OCI-LY3 (cell line): ENCODE measurements at regions not wholly inside any gene's neighbourhood (a gene's known extent, or its start where the extent isn't known, plus 50 kb on each side); places are given as distances from the start of the nearest gene placed in this dataset.

Experiments
- H2AFZ ChIP-seq: fragments of 200-600, 300-600 bp; shearing (Covaris generic); 2 replicates; pipeline ENCODE4 v1.6.0; 2014; ENCODE audit warnings: antibody characterized with exemption, low read depth, low read length
- H3K27ac ChIP-seq: fragments of 200-600, 300-600 bp; sonication (generic); 2 replicates; pipeline ENCODE4 v1.5.1; 2014; ENCODE audit warnings: mild to moderate bottlenecking, low read length, moderate library complexity, mixed read lengths
- H3K27me3 ChIP-seq: fragments of 200-600, 300-600 bp; sonication (generic); 2 replicates; pipeline ENCODE4 v1.6.1; 2014; ENCODE audit warnings: low read depth, low read length, mixed read lengths
- H3K36me3 ChIP-seq: fragments of 200-600, 300-600 bp; sonication (generic); replicated peaks from 2 replicates; pipeline ENCODE3; 2014; ENCODE audit warnings: low read depth, low read length, mixed read lengths
- H3K4me1 ChIP-seq: fragments of 300-600, 200-600 bp; sonication (generic); 2 replicates; pipeline ENCODE4 v1.6.1; 2014; ENCODE audit warnings: low read length, mixed read lengths
- H3K4me2 ChIP-seq: fragments of 200-600, 300-600 bp; sonication (generic); 2 replicates; pipeline ENCODE4 v1.6.1; 2014; ENCODE audit warnings: low read length, mixed read lengths
- H3K4me3 ChIP-seq: fragments of 300-600, 200-600 bp; sonication (generic); 2 replicates; pipeline ENCODE4 v1.5.1; 2014; ENCODE audit warnings: antibody characterized with exemption, mild to moderate bottlenecking, low read length, moderate library complexity
- H3K79me2 ChIP-seq: fragments of 300-600, 200-600 bp; shearing (Covaris generic); 2 replicates; pipeline ENCODE4 v1.6.1; 2014; ENCODE audit warnings: mild to moderate bottlenecking, low read length, mixed read lengths
- H3K9ac ChIP-seq: fragments of 300-600, 200-600 bp; shearing (Covaris generic); 2 replicates; pipeline ENCODE4 v1.6.0; 2014; ENCODE audit warnings: mild to moderate bottlenecking, low read length, moderate library complexity
- H3K9me3 ChIP-seq: fragments of 200-600, 300-600 bp; shearing (Covaris generic); 2 replicates; pipeline ENCODE4 v1.6.1; 2014; ENCODE audit warnings: low read length, mixed read lengths; ENCODE audit not compliant: insufficient read depth
- H4K20me1 ChIP-seq: fragments of 200-600, 300-600 bp; sonication (generic); 2 replicates; pipeline ENCODE4 v1.6.1; 2016; ENCODE audit warnings: low read length, mixed read lengths; ENCODE audit not compliant: insufficient read depth
- CTCF ChIP-seq: fragments of 200-600, 300-600 bp; sonication (generic); IDR thresholded peaks from 2 replicates; pipeline ENCODE4 v1.5.1; 2014; ENCODE audit warnings: antibody characterized with exemption, low read length, low read depth
- EZH2phosphoT487 ChIP-seq: fragments of 200-600 bp; shearing (Covaris generic); IDR thresholded peaks from 2 replicates; pipeline ENCODE4 v1.6.1; 2018; ENCODE audit warnings: antibody characterized with exemption, mixed run types, low read depth

- H3K27me3 ChIP-seq: no peaks in the 10 kb centered on the region
- H3K4me2 ChIP-seq: no peak overlapping the region
- no peaks in the 10 kb centered on the region for H3K9me3 ChIP-seq
- H3K79me2 ChIP-seq: no peaks in the 10 kb centered on the region
- TF ChIP-seq EZH2phosphoT487 (no peak), CTCF (no peak)
- no peaks in the 10 kb centered on the region for H4K20me1 ChIP-seq
- no peak overlapping the region for H3K27ac ChIP-seq
- H2AFZ ChIP-seq: no peak overlapping the region
- no peak overlapping the region for H3K9ac ChIP-seq
- no peaks in the 10 kb centered on the region for H3K36me3 ChIP-seq
- no peak overlapping the region for H3K4me3 ChIP-seq
- H3K4me1 ChIP-seq: peaks cover 3% of the 10 kb centered on the region; the same call in 1 of the 2 replicates
Observed at GRCh38 chr12:105745811-105746210, 392.9 kb downstream of the NUAK1 start.

GRCh38 chr12:105748806-105749600 lies 389.8 kb downstream of the NUAK1 start:
- no peak overlapping the region for H2AFZ ChIP-seq
- no peak overlapping the region for H3K4me2 ChIP-seq
- TF ChIP-seq CTCF (no peak), EZH2phosphoT487 (no peak)
- no peak overlapping the region for H3K4me3 ChIP-seq
- H3K4me1 ChIP-seq: peaks cover 3% of the 10 kb centered on the region; the same call in 1 of the 2 replicates
- H3K79me2 ChIP-seq: no peaks in the 10 kb centered on the region
- H4K20me1 ChIP-seq: no peaks in the 10 kb centered on the region
- H3K27me3 ChIP-seq: no peaks in the 10 kb centered on the region
- no peaks in the 10 kb centered on the region for H3K36me3 ChIP-seq
- H3K9me3 ChIP-seq: no peaks in the 10 kb centered on the region
- H3K9ac ChIP-seq: no peak overlapping the region
- no peak overlapping the region for H3K27ac ChIP-seq

GRCh38 chr12:105750096-105750495 lies 388.7 kb downstream of the NUAK1 start:
- Histone ChIP-seq H3K4me2 (no peak overlapping the region), H3K79me2 (no peaks in the 10 kb centered on the region), H4K20me1 (no peaks in the 10 kb centered on the region), H3K9me3 (no peaks in the 10 kb centered on the region), H3K9ac (no peak overlapping the region), H3K27ac (no peak overlapping the region), H3K4me3 (no peak overlapping the region), H3K4me1 (peaks cover 3% of the 10 kb centered on the region; the same call in 1 of the 2 replicates), H3K36me3 (no peaks in the 10 kb centered on the region), H2AFZ (no peak overlapping the region), H3K27me3 (no peaks in the 10 kb centered on the region)
- no peak for TF ChIP-seq CTCF
- no peak for TF ChIP-seq EZH2phosphoT487

- Histone ChIP-seq H3K4me2 (no peak overlapping the region), H3K27ac (no peak overlapping the region), H4K20me1 (no peaks in the 10 kb centered on the region), H3K9ac (no peak overlapping the region), H3K27me3 (no peaks in the 10 kb centered on the region), H3K4me3 (no peak overlapping the region), H2AFZ (no peak overlapping the region), H3K4me1 (peaks cover 11% of the 10 kb centered on the region), H3K79me2 (no peaks in the 10 kb centered on the region), H3K36me3 (no peaks in the 10 kb centered on the region), H3K9me3 (no peaks in the 10 kb centered on the region)
- TF ChIP-seq CTCF (no peak), EZH2phosphoT487 (no peak)
Observed at GRCh38 chr12:105754313-105754712, 384.4 kb downstream of the NUAK1 start.
